T-helper 2 cell (primary cell): ENCODE measurements at regions not wholly inside any gene's neighbourhood (a gene's known extent, or its start where the extent isn't known, plus 50 kb on each side); places are given as distances from the start of the nearest gene placed in this dataset.
"Not testable (repeated sequence)": the region's sequence is repeated elsewhere in the genome, so short reads cannot be mapped to it uniquely, and the experiment has no call there.

Experiments used
- DNase-seq, 5 experiments: peaks; one replicate each; pipeline versions ENCODE4 v3.0.0 to v3.0.0-alpha.2; 2012 to 2022

- DNase-seq = no peak
These were observed 1930.2 kb upstream of the PCDH20 start for GRCh38 chr13:63345835-63346234.

GRCh38 chr13:63344711-63345110, 1929.1 kb upstream of the PCDH20 start:
- DNase-seq = no peak

- DNase-seq = no peak
These were observed 1922.3 kb upstream of the PCDH20 start for GRCh38 chr13:63337921-63338320.

DNA sequence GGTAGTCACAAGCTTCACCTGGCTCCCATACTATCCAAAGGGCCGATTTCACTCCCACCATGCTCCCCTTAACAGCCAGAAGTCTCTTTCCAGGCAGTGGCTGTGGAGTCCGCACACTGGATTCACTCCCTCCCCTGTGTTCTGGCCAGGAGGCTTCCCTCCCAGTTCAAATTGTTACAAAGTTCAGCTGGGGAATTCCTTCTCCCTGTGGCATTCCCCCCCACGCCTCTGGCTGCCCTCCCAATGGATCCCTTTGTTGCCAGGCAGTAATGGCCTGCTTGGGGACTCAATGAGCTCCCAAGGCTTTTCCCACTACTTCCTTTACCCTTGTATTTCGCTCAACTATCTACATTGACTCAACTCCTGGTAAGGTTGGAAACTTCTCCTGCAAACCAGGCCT, 1921.4 kb upstream of the PCDH20 start:
- DNase-seq = no peak

- DNase-seq = no peak
These were observed 1920.9 kb upstream of the PCDH20 start for GRCh38 chr13:63336549-63336948.

DNA sequence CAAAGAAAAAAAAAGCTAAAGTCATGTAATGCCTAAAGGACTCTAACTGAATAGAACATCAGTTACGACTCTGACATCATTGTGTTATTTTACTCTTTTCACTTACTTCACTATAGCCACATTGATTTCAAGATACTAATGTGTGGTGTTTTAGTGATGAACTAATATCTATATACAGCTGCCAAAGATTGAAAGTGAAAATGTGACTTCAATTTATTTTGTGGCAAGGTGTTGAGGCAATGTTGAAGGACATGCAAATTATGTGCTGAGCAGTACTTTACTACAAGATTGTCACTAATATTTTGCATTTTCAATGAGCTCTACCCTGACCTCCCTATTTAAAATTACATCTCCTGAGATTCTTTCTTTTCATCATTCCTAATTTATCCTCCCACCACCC, 1911.9 kb upstream of the PCDH20 start:
- no peak for DNase-seq

DNA sequence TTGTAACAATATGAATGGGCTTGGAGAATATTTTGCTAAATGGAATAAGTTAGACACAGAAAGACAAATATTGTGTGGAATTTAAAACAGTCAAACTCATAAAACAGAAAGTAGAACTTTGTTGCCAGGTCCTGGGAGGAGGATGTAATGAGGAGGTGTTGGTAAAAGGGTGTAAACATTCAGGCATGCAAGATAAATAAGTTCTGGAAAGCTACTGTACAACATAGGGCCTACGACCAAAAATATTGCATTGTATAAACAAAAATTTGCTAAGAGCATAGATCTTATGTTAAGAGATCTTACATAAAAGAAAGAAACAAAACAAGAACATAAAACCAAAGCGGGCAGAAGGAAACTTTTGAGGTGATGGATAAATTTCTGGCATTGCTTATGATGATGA, 1907.8 kb upstream of the PCDH20 start:
- no peak for DNase-seq

GRCh38 chr13:63311587-63311986, 1895.9 kb upstream of the PCDH20 start:
- no peak for DNase-seq

DNA sequence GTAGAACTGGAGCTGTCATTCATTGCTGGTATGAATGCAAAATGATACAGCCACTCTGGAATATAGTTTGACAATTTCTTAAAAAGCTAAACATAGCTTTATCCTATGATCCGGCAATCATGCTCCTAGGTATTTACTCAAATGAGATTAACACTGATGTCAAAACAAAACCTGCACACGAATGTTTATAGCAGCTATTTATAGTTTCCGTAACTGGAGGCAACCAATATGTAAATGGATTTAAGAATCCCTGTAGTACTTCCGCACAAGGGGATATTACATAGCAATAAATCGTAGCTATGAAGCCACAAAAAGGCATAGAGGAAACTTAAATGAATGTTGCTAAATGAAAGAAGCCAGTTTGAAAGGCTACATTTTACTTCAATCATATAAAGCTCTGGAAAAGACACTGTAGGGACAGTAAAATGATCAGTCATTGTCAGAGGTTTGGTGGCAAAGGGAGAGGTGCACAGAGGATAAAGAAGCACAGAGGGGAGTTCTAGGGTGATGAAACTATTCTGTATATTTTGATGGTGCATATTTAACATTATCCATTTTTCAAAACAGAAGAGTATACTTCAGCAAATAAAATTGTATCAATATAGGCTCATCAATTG, 1893.0 kb upstream of the PCDH20 start:
- no peak for DNase-seq

- no peak for DNase-seq
These were observed 1891.6 kb upstream of the PCDH20 start for GRCh38 chr13:63307228-63307627.

- DNase-seq = no peak
These were observed 1890.0 kb upstream of the PCDH20 start for GRCh38 chr13:63305641-63306133.

DNA sequence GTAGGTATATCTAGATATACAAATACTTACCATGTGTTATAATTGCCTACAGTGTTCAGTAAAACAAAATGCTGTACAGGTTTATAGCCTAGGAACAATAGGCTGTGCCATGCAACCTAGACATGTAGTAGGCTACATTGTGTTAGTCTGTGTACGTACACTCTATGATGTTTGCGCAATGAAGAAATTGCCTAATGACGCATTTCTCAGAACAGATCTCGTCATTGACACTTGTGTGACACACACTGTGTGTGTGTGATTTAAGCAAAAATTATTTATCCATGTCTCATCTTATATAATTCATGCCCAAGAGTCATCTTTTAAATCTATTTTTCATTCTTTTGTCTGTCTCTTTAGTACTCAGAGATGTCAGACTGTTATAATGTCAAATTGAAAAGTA, 1888.8 kb upstream of the PCDH20 start:
- no peak for DNase-seq

DNA sequence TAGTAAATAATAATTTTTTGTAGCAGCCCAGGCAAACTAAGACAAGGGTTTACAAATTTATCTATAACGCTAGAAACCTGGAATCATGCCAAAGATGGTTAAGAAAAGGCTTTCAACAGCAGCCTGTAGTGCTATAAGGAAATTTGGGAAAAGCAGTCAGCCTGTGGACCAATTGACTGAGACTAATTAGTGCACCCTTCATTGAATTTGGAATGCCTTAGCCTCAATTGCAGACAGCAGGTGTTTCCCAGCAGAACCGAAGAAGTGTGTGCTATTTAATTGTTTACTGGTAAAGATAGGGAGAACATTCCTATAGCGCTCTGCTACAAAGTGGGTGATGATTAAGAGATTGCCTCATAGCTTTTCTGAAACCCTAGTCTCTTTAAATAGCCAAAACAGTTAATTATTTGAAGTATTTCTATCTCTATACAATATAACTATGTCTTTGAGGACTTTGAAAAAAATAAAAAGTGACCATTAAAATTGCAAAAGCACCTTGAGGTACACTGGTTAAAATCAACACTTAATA, 1884.3 kb upstream of the PCDH20 start:
- DNase-seq = no peak

GRCh38 chr13:63297163-63297562, 1881.5 kb upstream of the PCDH20 start:
- no peak for DNase-seq

DNA sequence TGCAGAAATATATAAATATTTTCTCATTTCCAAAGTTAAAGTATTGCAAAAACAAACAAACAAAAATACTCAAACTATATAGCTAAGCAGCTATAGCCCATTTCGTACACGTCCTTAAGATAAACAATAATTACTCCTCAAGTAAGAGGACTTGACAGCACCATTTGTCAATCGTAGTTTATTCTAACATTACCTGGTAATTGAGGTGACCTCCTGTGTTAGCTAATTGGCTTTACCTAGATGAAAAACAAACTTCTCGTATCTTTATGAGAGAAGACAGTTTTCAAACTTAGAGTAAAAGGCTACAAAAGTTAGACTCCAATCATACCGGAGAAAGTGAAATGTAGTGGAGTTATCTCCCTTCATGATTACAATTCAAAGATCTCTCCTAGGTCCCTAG, 1876.1 kb upstream of the PCDH20 start:
- no peak for DNase-seq

- DNase-seq = no peak
These were observed 1872.9 kb upstream of the PCDH20 start for GRCh38 chr13:63288576-63288975.

GRCh38 chr13:63287926-63288325, 1872.3 kb upstream of the PCDH20 start:
- DNase-seq = no peak

GRCh38 chr13:63285426-63285825, 1869.8 kb upstream of the PCDH20 start:
- DNase-seq = no peak

GRCh38 chr13:63279136-63279535, 1863.5 kb upstream of the PCDH20 start:
- DNase-seq = no peak

DNA sequence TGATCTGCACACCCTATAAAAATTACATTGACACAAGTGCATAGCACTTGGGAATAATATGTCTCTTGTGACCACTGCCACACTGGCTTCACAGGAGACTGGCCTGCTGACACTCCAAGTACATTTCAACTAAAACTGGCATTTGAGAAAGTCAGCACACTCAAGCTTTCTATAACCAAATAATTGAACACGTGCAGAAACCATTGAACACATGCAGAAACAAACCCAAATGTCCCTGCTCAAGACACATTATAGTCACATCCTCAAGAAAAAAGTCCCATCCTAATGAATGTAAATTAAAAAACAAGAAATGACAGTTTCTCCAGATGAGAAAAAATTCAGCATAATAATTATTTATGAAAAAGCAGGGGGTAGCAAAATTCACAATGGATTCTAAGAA, 1859.1 kb upstream of the PCDH20 start:
- DNase-seq = no peak

- no peak for DNase-seq
These were observed 1834.0 kb upstream of the PCDH20 start for GRCh38 chr13:63249411-63250187.

GRCh38 chr13:63236667-63237396, 1821.2 kb upstream of the PCDH20 start:
- DNase-seq = not testable (repeated sequence)

DNA sequence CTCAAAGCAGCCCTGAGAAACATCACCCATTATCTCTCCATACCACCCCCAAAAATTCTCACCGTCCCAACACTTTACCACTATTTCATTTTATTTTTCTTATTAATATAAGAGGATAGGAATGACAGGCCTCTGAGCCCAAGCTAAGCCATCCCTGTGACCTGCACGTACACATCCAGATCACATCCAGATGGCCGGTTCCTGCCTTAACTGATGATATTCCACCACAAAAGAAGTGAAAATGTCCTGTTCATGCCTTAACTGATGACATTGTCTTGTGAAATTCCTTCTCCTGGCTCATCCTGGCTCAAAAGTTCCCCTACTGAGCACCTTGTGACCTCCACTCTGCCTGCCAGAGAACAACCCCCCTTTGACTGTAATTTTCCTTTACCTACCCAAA, 1802.9 kb upstream of the PCDH20 start:
- DNase-seq = not testable (repeated sequence)
